Endothelial cell of umbilical vein (primary cell): ENCODE measurements at regions not wholly inside any gene's neighbourhood (a gene's known extent, or its start where the extent isn't known, plus 50 kb on each side); places are given as distances from the start of the nearest gene placed in this dataset.

Source experiments
- BruUV-seq: library from RNA; stranded (reverse); fragments of 400-500 nt; replicated peaks from 2 replicates; lab custom pipeline; 2021; lab: Mats Ljungman, UMichigan
- CTCF ChIA-PET: fragments of 300-600, 350-600 bp; sonication (Branson Sonifier 250); formaldehyde crosslinking; loops from one replicate; lab custom pipeline; 2021; ENCODE audit warnings: antibody characterized with exemption, inconsistent platforms; lab: Charles Lee
- POLR2A ChIA-PET: fragments of 300-600, 350-600 bp; sonication (Branson Sonifier 250); formaldehyde crosslinking; loops from one replicate; lab custom pipeline; 2021; ENCODE audit warnings: antibody characterized with exemption, inconsistent platforms; lab: Charles Lee
- DNase-seq: peaks from one replicate; pipeline ENCODE4 v3.0.0-alpha.2; 2011; ENCODE audit warnings: low read depth, low spot score
- FAIRE-seq: peaks from 2 replicates; lab custom pipeline; 2011; peaks lifted over from hg19 to GRCh38; lab: Jason Lieb, UNC
- H2AFZ ChIP-seq: 2 replicates; pipeline ENCODE4 v1.6.0; 2012; ENCODE audit warnings: low read depth, low read length, control low read depth, inconsistent platforms
- H3K27ac ChIP-seq: 2 replicates; pipeline ENCODE4 v1.5.1; 2011; ENCODE audit warnings: low read depth, mild to moderate bottlenecking, control low read depth, low read length, moderate library complexity; ENCODE audit not compliant: insufficient read depth
- H3K27me3 ChIP-seq, 2 experiments: 2 replicates each; pipeline versions ENCODE4 v1.6.0 to v1.6.1; 2011; ENCODE audit warnings: low read length in 2 of 2, mixed read lengths in 1 of 2; ENCODE audit not compliant: control insufficient read depth in 2 of 2, insufficient read depth in 2 of 2
- H3K36me3 ChIP-seq, 2 experiments: 2 replicates in 1 of 2; 3 replicates in 1 of 2; pipeline ENCODE4 v1.5.1; 2011; ENCODE audit warnings: low read length in 2 of 2, mild to moderate bottlenecking in 1 of 2, moderate library complexity in 1 of 2; ENCODE audit not compliant: control insufficient read depth in 2 of 2, insufficient read depth in 2 of 2; ENCODE audit errors: extremely low read depth in 1 of 2
- H3K4me1 ChIP-seq: 3 replicates; pipeline ENCODE4 v1.5.1; 2011; ENCODE audit warnings: mild to moderate bottlenecking, low read length; ENCODE audit not compliant: control insufficient read depth, insufficient read depth; ENCODE audit errors: extremely low read depth
- H3K4me2 ChIP-seq: 2 replicates; pipeline ENCODE4 v1.6.1; 2011; ENCODE audit warnings: low read length, control low read depth, mixed read lengths; ENCODE audit not compliant: insufficient read depth
- H3K4me3 ChIP-seq, 3 experiments: fragments of 200-600 bp in 1 of 3; sonication (generic), shearing (Covaris generic) in 1 of 3; replicated peaks in 1 of 3; 2 replicates each; pipeline ENCODE4 v1.5.1; 2011 to 2016; ENCODE audit warnings: control low read depth in 3 of 3, low read length in 3 of 3, mild to moderate bottlenecking in 2 of 3, inconsistent platforms in 1 of 3, low read depth in 1 of 3, moderate library complexity in 1 of 3; ENCODE audit not compliant: insufficient read depth in 1 of 3
- H3K79me2 ChIP-seq: 2 replicates; pipeline ENCODE4 v1.6.0; 2012; ENCODE audit warnings: low read length, inconsistent platforms; ENCODE audit not compliant: control insufficient read depth, insufficient read depth
- H3K9ac ChIP-seq: replicated peaks from 2 replicates; pipeline ENCODE3; 2011; ENCODE audit warnings: low read length, control low read depth; ENCODE audit not compliant: insufficient read depth; ENCODE audit errors: extremely low read depth
- H3K9me1 ChIP-seq: replicated peaks from 3 replicates; pipeline ENCODE4 v1.6.0; 2011; ENCODE audit warnings: mild to moderate bottlenecking, low read length; ENCODE audit not compliant: control insufficient read depth, insufficient read depth; ENCODE audit errors: extremely low read depth
- H3K9me3 ChIP-seq: replicated peaks from 2 replicates; pipeline ENCODE4 v1.5.1; 2012; ENCODE audit warnings: low read length, inconsistent platforms; ENCODE audit not compliant: control insufficient read depth, insufficient read depth
- H4K20me1 ChIP-seq: replicated peaks from 2 replicates; pipeline ENCODE3; 2011; ENCODE audit warnings: mild to moderate bottlenecking, low read length; ENCODE audit not compliant: control insufficient read depth, insufficient read depth; ENCODE audit errors: extremely low read depth
- EZH2 ChIP-seq: IDR thresholded peaks from 2 replicates; pipeline ENCODE4 v1.6.1; 2012; ENCODE audit warnings: borderline replicate concordance, low read depth, mild to moderate bottlenecking, moderate library complexity, low read length, inconsistent platforms; ENCODE audit not compliant: severe bottlenecking
- GATA2 ChIP-seq: IDR thresholded peaks from 2 replicates; pipeline ENCODE4 v1.7.0; 2011; ENCODE audit warnings: low read depth, mild to moderate bottlenecking, moderate library complexity, mixed read lengths, low read length; ENCODE audit not compliant: insufficient read length, insufficient read depth
- POLR2A ChIP-seq: IDR thresholded peaks from 2 replicates; pipeline ENCODE4 v1.6.1; 2012; ENCODE audit warnings: low read depth, mild to moderate bottlenecking, control low read depth, low read length
- dilution Hi-C: fragments of 300-500 bp; cut with MboI; formaldehyde crosslinking; loops from one replicate; pipeline ENCODE4 v1.15.0; 2019; ENCODE audit warnings: low sequenced_read_pairs; ENCODE audit not compliant: extremely low pct_ligation_motif_present
- intact Hi-C: fragments of 100-400 bp; cut with micrococcal nuclease; formaldehyde crosslinking; loops from one replicate; pipeline ENCODE4 v1.10.0; 2022
- TF ChIP-seq, protein P1 (sequence below), 2 donors: IDR thresholded peaks; 1 replicate in 1 of 2; 2 replicates in 1 of 2; pipeline ENCODE4 v1.5.1; 2011; ENCODE audit warnings: low read length in 2 of 2, mild to moderate bottlenecking in 2 of 2, moderate library complexity in 2 of 2, control low read depth in 1 of 2, inconsistent platforms in 1 of 2, low read depth in 1 of 2; ENCODE audit not compliant: insufficient read depth in 1 of 2; ENCODE audit errors: extremely low read depth in 1 of 2
- TF ChIP-seq, protein P2 (sequence below): IDR thresholded peaks from 2 replicates; pipeline ENCODE4 v1.6.1; 2011; ENCODE audit not compliant: insufficient read depth, insufficient read length

DNA sequence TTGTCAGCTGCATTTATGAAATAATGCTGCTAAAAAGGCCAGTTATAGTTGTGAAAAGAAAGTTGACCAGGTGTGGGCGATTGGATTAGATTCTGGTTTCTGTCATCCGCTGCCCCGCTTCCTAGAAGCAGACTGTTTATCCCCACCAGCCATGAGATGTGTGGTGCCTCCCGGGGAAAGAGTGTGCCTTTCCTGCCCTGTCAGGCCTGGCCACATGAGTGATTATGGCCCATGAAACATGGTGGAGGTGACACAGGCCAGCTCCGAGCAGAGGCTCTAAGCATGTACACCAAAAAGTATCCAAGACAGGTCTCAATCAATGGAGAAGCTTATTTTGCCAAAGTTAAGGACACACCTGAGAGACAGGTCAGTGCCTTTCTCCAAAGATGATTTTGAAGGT lies 85.4 kb upstream of the ABHD2 start:
- dilution Hi-C loops = no loop called here

DNA sequence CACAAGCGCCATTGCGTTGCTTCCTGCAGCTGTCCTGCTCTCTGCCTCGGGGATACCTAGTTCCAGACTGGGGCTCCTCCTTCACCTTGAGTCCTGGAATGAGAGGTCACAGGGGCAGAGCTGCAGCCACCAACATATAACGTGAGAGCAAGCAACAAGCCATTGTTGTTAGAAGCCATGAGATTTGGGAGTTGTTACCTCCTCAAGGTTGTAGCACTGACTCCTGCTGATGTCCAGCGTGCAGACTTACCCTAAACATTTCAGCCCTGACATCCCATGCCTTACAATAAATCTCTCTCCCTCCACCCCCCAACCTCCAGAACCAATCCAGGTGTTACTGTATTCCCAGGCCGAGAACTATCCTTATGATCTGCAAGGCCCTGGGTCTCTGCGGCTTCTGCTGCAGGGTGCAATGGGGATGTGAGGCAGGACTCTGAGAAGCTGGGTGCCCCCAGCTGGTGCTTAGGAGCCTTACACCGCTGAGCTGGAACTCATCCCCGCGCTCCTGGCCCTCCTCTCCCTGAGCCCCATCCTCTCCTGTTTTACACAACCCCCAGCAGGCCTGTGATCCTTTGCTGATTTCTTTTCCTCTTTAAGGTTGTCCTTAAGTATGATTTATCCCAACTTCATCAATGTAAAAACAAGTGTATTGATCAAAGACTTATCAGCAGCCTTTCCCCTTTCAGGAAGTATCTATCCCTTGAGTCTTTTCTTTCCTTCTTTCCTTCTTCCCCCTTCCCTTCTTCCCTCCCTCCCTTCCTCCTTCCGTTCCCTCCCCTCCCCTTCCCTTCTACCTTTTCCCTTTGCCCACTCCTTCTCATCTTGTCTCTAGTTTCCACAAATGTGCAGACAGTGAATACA lies 84.2 kb upstream of the ABHD2 start:
- ChIA-PET CTCF (interaction anchor here (0.6 to 2.5 kb wide), 10 partner anchors 11 to 347 kb away, joined by 3 to 35 read pairs (median 3); no protein-coding TSS in a partner anchor), POLR2A (no interaction called here)
- no peak overlapping the region for H3K4me3 ChIP-seq
- H3K27me3 ChIP-seq = peaks cover 0 to 1% of the 10 kb centered on the region in 2 experiments
- no peak for TF ChIP-seq POLR2A
- TF ChIP-seq, protein P1, sequence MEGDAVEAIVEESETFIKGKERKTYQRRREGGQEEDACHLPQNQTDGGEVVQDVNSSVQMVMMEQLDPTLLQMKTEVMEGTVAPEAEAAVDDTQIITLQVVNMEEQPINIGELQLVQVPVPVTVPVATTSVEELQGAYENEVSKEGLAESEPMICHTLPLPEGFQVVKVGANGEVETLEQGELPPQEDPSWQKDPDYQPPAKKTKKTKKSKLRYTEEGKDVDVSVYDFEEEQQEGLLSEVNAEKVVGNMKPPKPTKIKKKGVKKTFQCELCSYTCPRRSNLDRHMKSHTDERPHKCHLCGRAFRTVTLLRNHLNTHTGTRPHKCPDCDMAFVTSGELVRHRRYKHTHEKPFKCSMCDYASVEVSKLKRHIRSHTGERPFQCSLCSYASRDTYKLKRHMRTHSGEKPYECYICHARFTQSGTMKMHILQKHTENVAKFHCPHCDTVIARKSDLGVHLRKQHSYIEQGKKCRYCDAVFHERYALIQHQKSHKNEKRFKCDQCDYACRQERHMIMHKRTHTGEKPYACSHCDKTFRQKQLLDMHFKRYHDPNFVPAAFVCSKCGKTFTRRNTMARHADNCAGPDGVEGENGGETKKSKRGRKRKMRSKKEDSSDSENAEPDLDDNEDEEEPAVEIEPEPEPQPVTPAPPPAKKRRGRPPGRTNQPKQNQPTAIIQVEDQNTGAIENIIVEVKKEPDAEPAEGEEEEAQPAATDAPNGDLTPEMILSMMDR (IDR thresholded peaks at IDR 0.05; ENCODE audit: extremely low read depth in 1 of 2, insufficient read depth in 1 of 2, low read depth in 1 of 2, low read length in 2 of 2) = peak in 1 of 2 donors; percentile 38
- no TSS peak for BruUV-seq
- no peak overlapping the region for H2AFZ ChIP-seq
- H3K9ac ChIP-seq = no peak overlapping the region
- H3K4me2 ChIP-seq = no peak overlapping the region
- no peaks in the 10 kb centered on the region for H3K4me1 ChIP-seq
- peak; percentile 8 for DNase-seq
- H3K9me1 ChIP-seq = no peaks in the 10 kb centered on the region
- intact Hi-C loops (no loop called here), dilution Hi-C loops (no loop called here)
- no peak for FAIRE-seq
- no peak overlapping the region for H3K27ac ChIP-seq
- H4K20me1 ChIP-seq = no peaks in the 10 kb centered on the region
- H3K36me3 ChIP-seq = no peaks in the 10 kb centered on the region
- H3K9me3 ChIP-seq = no peaks in the 10 kb centered on the region
- H3K79me2 ChIP-seq = no peaks in the 10 kb centered on the region

More for the DNA sequence above, 85.4 kb upstream of the ABHD2 start:
- ChIA-PET POLR2A (interaction anchor here (0.6 kb wide), 1 partner anchor 21 kb away, joined by 4 read pairs; no protein-coding TSS in a partner anchor), CTCF (interaction anchor here (0.7 to 2.5 kb wide), 5 partner anchors 9 to 700 kb away, joined by 3 to 35 read pairs (median 4); no protein-coding TSS in a partner anchor)
- no peak for FAIRE-seq
- intact Hi-C loops = no loop called here
- DNase-seq = no peak
- BruUV-seq = no TSS peak
- H4K20me1 ChIP-seq = no peaks in the 10 kb centered on the region
- TF ChIP-seq EZH2 (no peak), GATA2 (no peak), POLR2A (no peak)
- TF ChIP-seq, protein P2, sequence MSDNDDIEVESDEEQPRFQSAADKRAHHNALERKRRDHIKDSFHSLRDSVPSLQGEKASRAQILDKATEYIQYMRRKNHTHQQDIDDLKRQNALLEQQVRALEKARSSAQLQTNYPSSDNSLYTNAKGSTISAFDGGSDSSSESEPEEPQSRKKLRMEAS = no peak
- no peak overlapping the region for H3K9ac ChIP-seq
- H2AFZ ChIP-seq = no peak overlapping the region
- H3K4me2 ChIP-seq = no peak overlapping the region
- H3K4me1 ChIP-seq = no peaks in the 10 kb centered on the region
- H3K9me3 ChIP-seq = no peaks in the 10 kb centered on the region
- no peaks in the 10 kb centered on the region for H3K9me1 ChIP-seq
- no peaks in the 10 kb centered on the region for H3K79me2 ChIP-seq
- no peak overlapping the region for H3K4me3 ChIP-seq
- H3K27ac ChIP-seq = no peak overlapping the region
- H3K36me3 ChIP-seq = no peaks in the 10 kb centered on the region
- H3K27me3 ChIP-seq = no peaks in the 10 kb centered on the region
